Natural killer cell (primary cell): ENCODE measurements at regions not wholly inside any gene's neighbourhood (a gene's known extent, or its start where the extent isn't known, plus 50 kb on each side); places are given as distances from the start of the nearest gene placed in this dataset.

Source experiments
- ATAC-seq, 3 donors: fragments of 150-1000 bp in 2 of 3; fragments of 200-7000 bp in 1 of 3; cut with Tn5 transposase; 1 replicate in 1 of 3; 2 replicates in 2 of 3; pipeline ENCODE4 v1.10.0; 2021; ENCODE audit warnings: mild to moderate bottlenecking in 2 of 3, moderate library complexity in 2 of 3
- DNase-seq, 2 donors: peaks; one replicate each; pipeline versions ENCODE4 v3.0.0 to v3.0.0-alpha.2; 2013 to 2021; ENCODE audit warnings: mixed read lengths in 1 of 2
- H3K27ac ChIP-seq: one replicate; pipeline ENCODE4 v1.5.1; 2013; ENCODE audit warnings: mild to moderate bottlenecking, low read length
- H3K27me3 ChIP-seq: one replicate; pipeline ENCODE4 v1.6.1; 2013; ENCODE audit warnings: low read length; ENCODE audit not compliant: control insufficient read depth, insufficient read depth
- H3K36me3 ChIP-seq: one replicate; pipeline ENCODE4 v1.6.1; 2013; ENCODE audit warnings: low read length; ENCODE audit not compliant: control insufficient read depth, insufficient read depth
- H3K4me1 ChIP-seq: one replicate; pipeline ENCODE4 v1.6.1; 2013; ENCODE audit warnings: low read length; ENCODE audit not compliant: control insufficient read depth, insufficient read depth
- H3K4me3 ChIP-seq: one replicate; pipeline ENCODE4 v1.5.1; 2013; ENCODE audit warnings: low read length
- H3K9me3 ChIP-seq: one replicate; pipeline ENCODE4 v1.6.1; 2013; ENCODE audit warnings: low read length; ENCODE audit not compliant: control insufficient read depth, insufficient read depth
- H3K27ac Mint-ChIP-seq, 2 donors: one replicate each; pipeline ENCODE4 v1.8.0; 2022; ENCODE audit warnings: mild to moderate bottlenecking in 2 of 2, mixed read lengths in 2 of 2, moderate library complexity in 1 of 2
- H3K27me3 Mint-ChIP-seq, 2 donors: one replicate each; pipeline ENCODE4 v1.8.0; 2022; ENCODE audit warnings: low read depth in 2 of 2, mixed read lengths in 2 of 2
- H3K36me3 Mint-ChIP-seq: one replicate; pipeline ENCODE4 v1.8.0; 2022; ENCODE audit warnings: mixed read lengths
- H3K4me1 Mint-ChIP-seq, 2 donors: one replicate each; pipeline ENCODE4 v1.8.0; 2022; ENCODE audit warnings: mixed read lengths in 2 of 2
- H3K4me3 Mint-ChIP-seq: one replicate; pipeline ENCODE4 v1.8.0; 2022; ENCODE audit warnings: mild to moderate bottlenecking, moderate library complexity, mixed read lengths
- H3K9me3 Mint-ChIP-seq, 2 donors: one replicate each; pipeline ENCODE4 v1.8.0; 2022; ENCODE audit warnings: mixed read lengths in 2 of 2
- WGBS: methylation state at CpG from one replicate; pipeline ENCODE4 v1.1.7; 2013; ENCODE audit warnings: missing lambda C conversion rate; ENCODE audit not compliant: insufficient coverage; 5-methylcytosine and 5-hydroxymethylcytosine counted together
- intact Hi-C: fragments of 100-400 bp; cut with micrococcal nuclease; formaldehyde crosslinking; loops from one replicate; pipeline ENCODE4 v1.14.2; 2022
- TF ChIP-seq, protein P1 (sequence below): fragments of 200-600 bp; IDR thresholded peaks from one replicate; pipeline ENCODE4 v1.8.0; 2022; ENCODE audit warnings: antibody characterized with exemption

DNA sequence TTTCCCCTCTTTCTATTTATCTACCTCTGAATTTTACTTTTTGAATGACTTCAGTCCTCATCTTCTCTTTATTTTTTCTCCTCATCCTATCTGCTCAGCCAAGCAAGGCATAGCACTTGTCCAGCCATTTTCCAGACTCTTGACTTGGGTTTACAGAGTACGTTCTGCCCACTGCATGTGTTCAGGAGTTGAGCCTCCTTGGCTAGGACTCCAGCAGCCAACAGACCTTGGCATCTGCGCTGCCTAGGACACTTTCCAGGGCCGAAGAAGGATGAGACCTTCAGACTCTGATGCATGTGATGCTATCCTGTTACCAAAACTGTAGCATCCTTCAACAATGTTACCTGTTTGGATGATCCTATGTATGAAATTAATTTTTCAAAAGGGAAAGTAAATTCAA lies 59.7 kb downstream of the HES1 start:
- Histone ChIP-seq H3K9me3 (no peaks in the 10 kb centered on the region), H3K27ac (no peak overlapping the region), H3K4me3 (no peak overlapping the region), H3K27me3 (no peaks in the 10 kb centered on the region), H3K36me3 (no peaks in the 10 kb centered on the region), H3K4me1 (no peaks in the 10 kb centered on the region)
- Mint-ChIP-seq H3K36me3 (no peaks in the 10 kb centered on the region), H3K27ac (no peak overlapping the region), H3K4me1 (peaks cover 0 to 8% of the 10 kb centered on the region in 2 donors), H3K9me3 (no peaks in the 10 kb centered on the region), H3K4me3 (no peak overlapping the region), H3K27me3 (peaks cover 20 to 33% of the 10 kb centered on the region in 2 donors)
- no peak for DNase-seq
- 92% methylated on average over 3 of the region's 3 CpGs for WGBS
- TF ChIP-seq, protein P1, sequence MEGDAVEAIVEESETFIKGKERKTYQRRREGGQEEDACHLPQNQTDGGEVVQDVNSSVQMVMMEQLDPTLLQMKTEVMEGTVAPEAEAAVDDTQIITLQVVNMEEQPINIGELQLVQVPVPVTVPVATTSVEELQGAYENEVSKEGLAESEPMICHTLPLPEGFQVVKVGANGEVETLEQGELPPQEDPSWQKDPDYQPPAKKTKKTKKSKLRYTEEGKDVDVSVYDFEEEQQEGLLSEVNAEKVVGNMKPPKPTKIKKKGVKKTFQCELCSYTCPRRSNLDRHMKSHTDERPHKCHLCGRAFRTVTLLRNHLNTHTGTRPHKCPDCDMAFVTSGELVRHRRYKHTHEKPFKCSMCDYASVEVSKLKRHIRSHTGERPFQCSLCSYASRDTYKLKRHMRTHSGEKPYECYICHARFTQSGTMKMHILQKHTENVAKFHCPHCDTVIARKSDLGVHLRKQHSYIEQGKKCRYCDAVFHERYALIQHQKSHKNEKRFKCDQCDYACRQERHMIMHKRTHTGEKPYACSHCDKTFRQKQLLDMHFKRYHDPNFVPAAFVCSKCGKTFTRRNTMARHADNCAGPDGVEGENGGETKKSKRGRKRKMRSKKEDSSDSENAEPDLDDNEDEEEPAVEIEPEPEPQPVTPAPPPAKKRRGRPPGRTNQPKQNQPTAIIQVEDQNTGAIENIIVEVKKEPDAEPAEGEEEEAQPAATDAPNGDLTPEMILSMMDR, result no peak
- ATAC-seq, result no peak
- intact Hi-C loops, result no loop called here

DNA sequence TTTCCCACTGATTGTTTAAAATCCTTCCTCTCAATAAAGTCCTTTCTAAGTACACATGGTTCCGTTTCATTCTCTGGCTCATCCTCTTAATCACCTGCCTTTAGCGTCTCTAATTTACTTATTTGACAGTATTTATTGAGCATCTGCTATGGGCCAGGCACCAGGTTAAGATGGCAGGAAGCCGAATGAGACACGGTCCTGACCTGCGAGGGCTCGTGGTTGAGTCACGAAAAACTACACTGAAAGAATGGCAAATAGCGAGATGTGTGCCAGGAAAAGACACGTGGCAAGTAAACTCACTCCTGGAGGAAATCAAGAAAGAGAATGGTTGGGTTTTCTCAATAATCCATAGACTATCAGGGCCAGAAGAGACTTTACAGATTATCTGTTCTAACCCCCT lies 60.9 kb downstream of the HES1 start:
- peaks cover 20 to 44% of the 10 kb centered on the region in 2 donors for H3K27me3 Mint-ChIP-seq
- DNase-seq (no peak), ATAC-seq (no peak)
- no peaks in the 10 kb centered on the region for H3K36me3 ChIP-seq
- TF ChIP-seq, protein P1, result no peak
- H3K9me3 Mint-ChIP-seq, result no peaks in the 10 kb centered on the region
- peaks cover 5% of the 10 kb centered on the region for H3K27me3 ChIP-seq
- no peak overlapping the region for H3K27ac Mint-ChIP-seq
- 90% methylated on average over 9 of the region's 9 CpGs for WGBS
- H3K4me3 ChIP-seq, result no peak overlapping the region
- no peaks in the 10 kb centered on the region for H3K4me1 ChIP-seq
- H3K36me3 Mint-ChIP-seq, result no peaks in the 10 kb centered on the region
- no peak overlapping the region for H3K4me3 Mint-ChIP-seq
- intact Hi-C loops, result no loop called here
- H3K9me3 ChIP-seq, result no peaks in the 10 kb centered on the region
- H3K27ac ChIP-seq, result no peak overlapping the region
- peaks cover 0 to 8% of the 10 kb centered on the region in 2 donors for H3K4me1 Mint-ChIP-seq

DNA sequence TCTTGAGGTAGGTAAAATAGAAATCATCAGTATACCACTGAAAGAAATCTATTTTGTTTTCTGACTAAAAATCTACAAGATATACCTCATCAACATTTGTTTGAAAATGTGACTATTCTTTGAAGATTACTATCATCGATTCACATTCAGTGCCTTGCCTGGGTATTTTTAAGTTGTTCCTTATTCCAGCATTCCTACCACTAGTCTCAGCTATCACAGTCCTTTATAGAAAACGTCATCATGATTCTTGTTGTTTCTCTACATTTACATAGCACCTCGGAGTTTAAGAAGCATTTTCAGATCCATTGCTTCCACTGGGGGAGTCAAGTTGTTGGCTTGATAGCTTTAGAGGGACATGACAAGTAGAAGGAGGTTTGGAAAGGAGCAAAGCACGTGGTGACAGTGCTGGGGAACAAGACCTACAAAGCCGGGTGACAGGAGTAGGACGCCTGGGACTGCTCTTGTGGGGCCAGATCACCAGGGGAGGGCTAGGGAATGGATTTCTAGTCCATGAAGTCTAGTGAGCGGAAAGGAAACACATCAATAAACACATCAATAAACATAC lies 61.5 kb downstream of the HES1 start:
- DNase-seq (no peak), ATAC-seq (no peak)
- no peaks in the 10 kb centered on the region for H3K4me1 ChIP-seq
- Mint-ChIP-seq H3K9me3 (no peaks in the 10 kb centered on the region), H3K27me3 (peaks cover 22 to 48% of the 10 kb centered on the region in 2 donors), H3K27ac (no peak overlapping the region), H3K4me3 (no peak overlapping the region), H3K36me3 (no peaks in the 10 kb centered on the region), H3K4me1 (peaks cover 0 to 8% of the 10 kb centered on the region in 2 donors)
- H3K36me3 ChIP-seq, result no peaks in the 10 kb centered on the region
- TF ChIP-seq, protein P1, result no peak
- peaks cover 5% of the 10 kb centered on the region for H3K27me3 ChIP-seq
- no peak overlapping the region for H3K4me3 ChIP-seq
- 94% methylated on average over 6 of the region's 7 CpGs for WGBS
- intact Hi-C loops, result no loop called here
- no peaks in the 10 kb centered on the region for H3K9me3 ChIP-seq
- no peak overlapping the region for H3K27ac ChIP-seq
